WTC11 (cell line): ENCODE measurements at regions not wholly inside any gene's neighbourhood (a gene's known extent, or its start where the extent isn't known, plus 50 kb on each side); places are given as distances from the start of the nearest gene placed in this dataset.

Experiments
- ATAC-seq: fragments of 200-7000 bp; cut with Tn5 transposase; 2 replicates; pipeline ENCODE4 v1.10.0; 2021; ENCODE audit warnings: mild to moderate bottlenecking, moderate library complexity
- CTCF ChIA-PET: fragments of 300-600 bp; sonication (Branson Sonifier 250); formaldehyde crosslinking; loops from one replicate; lab custom pipeline; 2021; ENCODE audit warnings: antibody characterized with exemption; lab: Charles Lee
- POLR2A ChIA-PET: fragments of 350-600 bp; sonication (Branson Sonifier 250); formaldehyde crosslinking; loops from one replicate; lab custom pipeline; 2021; ENCODE audit warnings: antibody characterized with exemption; lab: Charles Lee
- DNase-seq: peaks from one replicate; pipeline ENCODE4 v3.0.0; 2021; ENCODE audit warnings: low spot score
- H3K27ac Mint-ChIP-seq: 2 replicates; pipeline ENCODE4 v1.8.0; 2021; ENCODE audit warnings: mixed read lengths
- H3K27me3 Mint-ChIP-seq: 2 replicates; pipeline ENCODE4 v1.8.0; 2021; ENCODE audit warnings: low read depth, mild to moderate bottlenecking, moderate library complexity, mixed read lengths
- H3K36me3 Mint-ChIP-seq: 2 replicates; pipeline ENCODE4 v1.8.0; 2021; ENCODE audit warnings: mixed read lengths
- H3K4me1 Mint-ChIP-seq: 2 replicates; pipeline ENCODE4 v1.8.0; 2022; ENCODE audit warnings: mixed read lengths
- H3K4me3 Mint-ChIP-seq: 2 replicates; pipeline ENCODE4 v1.8.0; 2021; ENCODE audit warnings: mild to moderate bottlenecking, moderate library complexity, mixed read lengths
- H3K9me3 Mint-ChIP-seq: 2 replicates; pipeline ENCODE4 v1.8.0; 2021; ENCODE audit warnings: mixed read lengths
- AFF4 ChIP-seq: sonication (generic); formaldehyde crosslinking; IDR thresholded peaks from 2 replicates; pipeline ENCODE4 v1.8.1; 2023; ENCODE audit warnings: mild to moderate bottlenecking, missing genetic modification reagents, borderline replicate concordance
- ATF6 ChIP-seq: sonication (generic); formaldehyde crosslinking; IDR thresholded peaks from 2 replicates; pipeline ENCODE4 v1.8.1; 2023; ENCODE audit warnings: mild to moderate bottlenecking, missing genetic modification reagents
- CREM ChIP-seq: sonication (generic); formaldehyde crosslinking; IDR thresholded peaks from 2 replicates; pipeline ENCODE4 v1.8.1; 2022; ENCODE audit warnings: mild to moderate bottlenecking, missing genetic modification reagents, moderate library complexity
- FOXP1 ChIP-seq: sonication (generic); formaldehyde crosslinking; IDR thresholded peaks from 2 replicates; pipeline ENCODE4 v1.8.0; 2022; ENCODE audit warnings: missing genetic modification reagents, mild to moderate bottlenecking, moderate library complexity, borderline replicate concordance
- GTF2I ChIP-seq: fragments of 250-450 bp; sonication (Bioruptor Pico); conservative IDR thresholded peaks from 2 replicates; pipeline ENCODE4 v1.4.0; 2021; ENCODE audit warnings: mild to moderate bottlenecking
- HMGA2 ChIP-seq: fragments of 250-450 bp; sonication (Bioruptor Pico); IDR thresholded peaks from 2 replicates; pipeline ENCODE4 v1.4.0; 2021; ENCODE audit warnings: mild to moderate bottlenecking, moderate library complexity
- HMGXB4 ChIP-seq: sonication (generic); formaldehyde crosslinking; IDR thresholded peaks from 2 replicates; pipeline ENCODE4 v1.8.1; 2023; ENCODE audit warnings: mild to moderate bottlenecking, moderate library complexity, missing genetic modification reagents
- IRF2 ChIP-seq: sonication (generic); formaldehyde crosslinking; IDR thresholded peaks from 2 replicates; pipeline ENCODE4 v1.8.0; 2022; ENCODE audit warnings: low read depth, missing genetic modification reagents, borderline replicate concordance
- MAX ChIP-seq: sonication (generic); formaldehyde crosslinking; IDR thresholded peaks from 2 replicates; pipeline ENCODE4 v1.8.0; 2022; ENCODE audit warnings: mild to moderate bottlenecking, missing genetic modification reagents
- OVOL2 ChIP-seq: fragments of 250-450 bp; sonication (Bioruptor Pico); IDR thresholded peaks from 2 replicates; pipeline ENCODE4 v1.9.0; 2021; ENCODE audit warnings: mild to moderate bottlenecking, borderline replicate concordance
- ZBTB21 ChIP-seq: sonication (generic); formaldehyde crosslinking; IDR thresholded peaks from 2 replicates; pipeline ENCODE4 v1.8.1; 2023; ENCODE audit warnings: mild to moderate bottlenecking, missing genetic modification reagents, borderline replicate concordance
- ZSCAN18 ChIP-seq: fragments of 250-450 bp; sonication (Bioruptor Pico); IDR thresholded peaks from 2 replicates; pipeline ENCODE4 v2.1.2; 2022; ENCODE audit warnings: mild to moderate bottlenecking, moderate library complexity
- TF ChIP-seq, protein P1 (sequence below): fragments of 200-600 bp; IDR thresholded peaks from 2 replicates; pipeline ENCODE4 v1.8.0; 2022; ENCODE audit warnings: antibody characterized with exemption
- TF ChIP-seq, protein P2 (sequence below): sonication (generic); formaldehyde crosslinking; IDR thresholded peaks from 2 replicates; pipeline ENCODE4 v1.8.0; 2023; ENCODE audit warnings: mild to moderate bottlenecking, missing genetic modification reagents
- TF ChIP-seq, protein P3 (sequence below): sonication (generic); formaldehyde crosslinking; IDR thresholded peaks from 2 replicates; pipeline ENCODE4 v1.8.1; 2022; ENCODE audit warnings: missing genetic modification reagents, borderline replicate concordance
- TF ChIP-seq, protein P4 (sequence below): fragments of 250-450 bp; sonication (Bioruptor Pico); IDR thresholded peaks from 2 replicates; pipeline ENCODE4 v1.9.0; 2021; ENCODE audit warnings: mild to moderate bottlenecking, borderline replicate concordance

GRCh38 chr2:66852953-66853352 is 418.0 kb downstream of the MEIS1 start (continued):
- TF ChIP-seq, protein P1, sequence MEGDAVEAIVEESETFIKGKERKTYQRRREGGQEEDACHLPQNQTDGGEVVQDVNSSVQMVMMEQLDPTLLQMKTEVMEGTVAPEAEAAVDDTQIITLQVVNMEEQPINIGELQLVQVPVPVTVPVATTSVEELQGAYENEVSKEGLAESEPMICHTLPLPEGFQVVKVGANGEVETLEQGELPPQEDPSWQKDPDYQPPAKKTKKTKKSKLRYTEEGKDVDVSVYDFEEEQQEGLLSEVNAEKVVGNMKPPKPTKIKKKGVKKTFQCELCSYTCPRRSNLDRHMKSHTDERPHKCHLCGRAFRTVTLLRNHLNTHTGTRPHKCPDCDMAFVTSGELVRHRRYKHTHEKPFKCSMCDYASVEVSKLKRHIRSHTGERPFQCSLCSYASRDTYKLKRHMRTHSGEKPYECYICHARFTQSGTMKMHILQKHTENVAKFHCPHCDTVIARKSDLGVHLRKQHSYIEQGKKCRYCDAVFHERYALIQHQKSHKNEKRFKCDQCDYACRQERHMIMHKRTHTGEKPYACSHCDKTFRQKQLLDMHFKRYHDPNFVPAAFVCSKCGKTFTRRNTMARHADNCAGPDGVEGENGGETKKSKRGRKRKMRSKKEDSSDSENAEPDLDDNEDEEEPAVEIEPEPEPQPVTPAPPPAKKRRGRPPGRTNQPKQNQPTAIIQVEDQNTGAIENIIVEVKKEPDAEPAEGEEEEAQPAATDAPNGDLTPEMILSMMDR, result no peak
- TF ChIP-seq ZBTB21 (CRISPR knock-in tag), result no peak
- no peak for TF ChIP-seq GTF2I
- TF ChIP-seq AFF4 (CRISPR knock-in tag), result no peak
- TF ChIP-seq CREM (CRISPR knock-in tag), result no peak
- TF ChIP-seq, protein P2, sequence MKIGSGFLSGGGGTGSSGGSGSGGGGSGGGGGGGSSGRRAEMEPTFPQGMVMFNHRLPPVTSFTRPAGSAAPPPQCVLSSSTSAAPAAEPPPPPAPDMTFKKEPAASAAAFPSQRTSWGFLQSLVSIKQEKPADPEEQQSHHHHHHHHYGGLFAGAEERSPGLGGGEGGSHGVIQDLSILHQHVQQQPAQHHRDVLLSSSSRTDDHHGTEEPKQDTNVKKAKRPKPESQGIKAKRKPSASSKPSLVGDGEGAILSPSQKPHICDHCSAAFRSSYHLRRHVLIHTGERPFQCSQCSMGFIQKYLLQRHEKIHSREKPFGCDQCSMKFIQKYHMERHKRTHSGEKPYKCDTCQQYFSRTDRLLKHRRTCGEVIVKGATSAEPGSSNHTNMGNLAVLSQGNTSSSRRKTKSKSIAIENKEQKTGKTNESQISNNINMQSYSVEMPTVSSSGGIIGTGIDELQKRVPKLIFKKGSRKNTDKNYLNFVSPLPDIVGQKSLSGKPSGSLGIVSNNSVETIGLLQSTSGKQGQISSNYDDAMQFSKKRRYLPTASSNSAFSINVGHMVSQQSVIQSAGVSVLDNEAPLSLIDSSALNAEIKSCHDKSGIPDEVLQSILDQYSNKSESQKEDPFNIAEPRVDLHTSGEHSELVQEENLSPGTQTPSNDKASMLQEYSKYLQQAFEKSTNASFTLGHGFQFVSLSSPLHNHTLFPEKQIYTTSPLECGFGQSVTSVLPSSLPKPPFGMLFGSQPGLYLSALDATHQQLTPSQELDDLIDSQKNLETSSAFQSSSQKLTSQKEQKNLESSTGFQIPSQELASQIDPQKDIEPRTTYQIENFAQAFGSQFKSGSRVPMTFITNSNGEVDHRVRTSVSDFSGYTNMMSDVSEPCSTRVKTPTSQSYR (CRISPR knock-in tag), result no peak
- TF ChIP-seq MAX (CRISPR knock-in tag), result no peak
- TF ChIP-seq, protein P3, sequence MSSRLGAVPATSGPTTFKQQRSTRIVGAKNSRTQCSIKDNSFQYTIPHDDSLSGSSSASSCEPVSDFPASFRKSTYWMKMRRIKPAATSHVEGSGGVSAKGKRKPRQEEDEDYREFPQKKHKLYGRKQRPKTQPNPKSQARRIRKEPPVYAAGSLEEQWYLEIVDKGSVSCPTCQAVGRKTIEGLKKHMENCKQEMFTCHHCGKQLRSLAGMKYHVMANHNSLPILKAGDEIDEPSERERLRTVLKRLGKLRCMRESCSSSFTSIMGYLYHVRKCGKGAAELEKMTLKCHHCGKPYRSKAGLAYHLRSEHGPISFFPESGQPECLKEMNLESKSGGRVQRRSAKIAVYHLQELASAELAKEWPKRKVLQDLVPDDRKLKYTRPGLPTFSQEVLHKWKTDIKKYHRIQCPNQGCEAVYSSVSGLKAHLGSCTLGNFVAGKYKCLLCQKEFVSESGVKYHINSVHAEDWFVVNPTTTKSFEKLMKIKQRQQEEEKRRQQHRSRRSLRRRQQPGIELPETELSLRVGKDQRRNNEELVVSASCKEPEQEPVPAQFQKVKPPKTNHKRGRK (CRISPR knock-in tag), result no peak
- TF ChIP-seq ZSCAN18, result no peak
- TF ChIP-seq HMGXB4, result no peak
- TF ChIP-seq IRF2 (CRISPR knock-in tag), result no peak

DNA sequence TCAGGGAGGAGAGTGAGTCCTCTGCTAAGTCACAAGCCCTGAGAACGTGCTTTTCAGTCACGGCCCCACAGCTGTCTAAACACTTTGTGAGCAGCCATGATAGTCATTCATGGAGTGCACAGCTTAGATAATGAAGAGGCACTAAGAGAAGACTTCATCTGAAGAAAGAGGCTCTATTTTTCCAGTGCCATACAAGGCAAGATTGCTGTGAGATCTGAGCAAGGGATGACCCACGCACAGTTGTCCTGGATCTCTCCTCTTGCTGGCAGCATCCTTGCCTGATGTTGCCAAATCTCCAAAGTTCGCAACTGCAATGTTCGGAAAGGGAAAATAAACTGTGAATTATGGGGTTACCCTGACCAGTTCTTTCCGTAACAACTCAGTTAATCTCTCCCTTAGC is 418.7 kb downstream of the MEIS1 start:
- Mint-ChIP-seq H3K27ac (no peak overlapping the region), H3K4me1 (no peaks in the 10 kb centered on the region), H3K4me3 (no peak overlapping the region), H3K27me3 (no peaks in the 10 kb centered on the region), H3K36me3 (no peaks in the 10 kb centered on the region), H3K9me3 (no peaks in the 10 kb centered on the region)
- no peak for ATAC-seq
- DNase-seq, result no peak
- POLR2A ChIA-PET, result no interaction called here
- CTCF ChIA-PET, result no interaction called here
- TF ChIP-seq HMGA2 (CRISPR knock-in tag) (no peak), FOXP1 (CRISPR knock-in tag) (no peak), ATF6 (no peak), OVOL2 (no peak)
- TF ChIP-seq, protein P4, sequence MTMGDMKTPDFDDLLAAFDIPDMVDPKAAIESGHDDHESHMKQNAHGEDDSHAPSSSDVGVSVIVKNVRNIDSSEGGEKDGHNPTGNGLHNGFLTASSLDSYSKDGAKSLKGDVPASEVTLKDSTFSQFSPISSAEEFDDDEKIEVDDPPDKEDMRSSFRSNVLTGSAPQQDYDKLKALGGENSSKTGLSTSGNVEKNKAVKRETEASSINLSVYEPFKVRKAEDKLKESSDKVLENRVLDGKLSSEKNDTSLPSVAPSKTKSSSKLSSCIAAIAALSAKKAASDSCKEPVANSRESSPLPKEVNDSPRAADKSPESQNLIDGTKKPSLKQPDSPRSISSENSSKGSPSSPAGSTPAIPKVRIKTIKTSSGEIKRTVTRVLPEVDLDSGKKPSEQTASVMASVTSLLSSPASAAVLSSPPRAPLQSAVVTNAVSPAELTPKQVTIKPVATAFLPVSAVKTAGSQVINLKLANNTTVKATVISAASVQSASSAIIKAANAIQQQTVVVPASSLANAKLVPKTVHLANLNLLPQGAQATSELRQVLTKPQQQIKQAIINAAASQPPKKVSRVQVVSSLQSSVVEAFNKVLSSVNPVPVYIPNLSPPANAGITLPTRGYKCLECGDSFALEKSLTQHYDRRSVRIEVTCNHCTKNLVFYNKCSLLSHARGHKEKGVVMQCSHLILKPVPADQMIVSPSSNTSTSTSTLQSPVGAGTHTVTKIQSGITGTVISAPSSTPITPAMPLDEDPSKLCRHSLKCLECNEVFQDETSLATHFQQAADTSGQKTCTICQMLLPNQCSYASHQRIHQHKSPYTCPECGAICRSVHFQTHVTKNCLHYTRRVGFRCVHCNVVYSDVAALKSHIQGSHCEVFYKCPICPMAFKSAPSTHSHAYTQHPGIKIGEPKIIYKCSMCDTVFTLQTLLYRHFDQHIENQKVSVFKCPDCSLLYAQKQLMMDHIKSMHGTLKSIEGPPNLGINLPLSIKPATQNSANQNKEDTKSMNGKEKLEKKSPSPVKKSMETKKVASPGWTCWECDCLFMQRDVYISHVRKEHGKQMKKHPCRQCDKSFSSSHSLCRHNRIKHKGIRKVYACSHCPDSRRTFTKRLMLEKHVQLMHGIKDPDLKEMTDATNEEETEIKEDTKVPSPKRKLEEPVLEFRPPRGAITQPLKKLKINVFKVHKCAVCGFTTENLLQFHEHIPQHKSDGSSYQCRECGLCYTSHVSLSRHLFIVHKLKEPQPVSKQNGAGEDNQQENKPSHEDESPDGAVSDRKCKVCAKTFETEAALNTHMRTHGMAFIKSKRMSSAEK, result no peak
